GM13977 (cell line): ENCODE measurements at regions not wholly inside any gene's neighbourhood (a gene's known extent, or its start where the extent isn't known, plus 50 kb on each side); places are given as distances from the start of the nearest gene placed in this dataset.
"Not testable (repeated sequence)": the region's sequence is repeated elsewhere in the genome, so short reads cannot be mapped to it uniquely, and the experiment has no call there.

Experiments
- DNase-seq: peaks from one replicate; pipeline ENCODE4 v3.0.0; 2012; ENCODE audit warnings: low spot score
- CTCF ChIP-seq: IDR thresholded peaks from 2 replicates; pipeline ENCODE4 v1.5.1; 2012; ENCODE audit warnings: mild to moderate bottlenecking, control low read depth; ENCODE audit not compliant: insufficient read depth; ENCODE audit errors: extremely low read depth, missing control alignments
- in situ Hi-C: fragments of 300-500 bp; cut with MboI; formaldehyde crosslinking; loops from one replicate; pipeline ENCODE4 v1.12.0; 2022; ENCODE audit warnings: low sequenced_read_pairs, low pct_unique_long_range_greater_than_20kb, mixed read lengths, inconsistent platforms; ENCODE audit not compliant: unreplicated experiment

DNA sequence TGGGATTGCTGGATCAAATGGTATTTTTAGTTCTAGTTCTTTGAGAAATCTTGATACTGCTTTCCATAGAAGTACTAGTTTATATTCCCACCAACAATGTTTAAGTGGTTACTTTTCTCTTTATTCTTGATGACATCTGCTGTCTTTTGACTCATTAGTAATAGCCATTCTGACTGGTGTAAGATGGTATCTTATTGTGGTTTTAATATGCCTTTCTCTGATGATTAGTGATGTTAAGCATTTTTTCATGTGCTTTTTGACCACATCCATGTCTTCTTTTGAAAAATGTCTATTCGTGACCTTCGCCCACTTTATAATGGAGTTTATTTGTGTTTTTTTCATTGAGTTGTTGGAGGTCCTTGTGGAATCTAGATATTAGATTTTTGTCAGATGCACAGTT lies 865.7 kb downstream of the SLC6A15 start:
- DNase-seq, result no peak
- TF ChIP-seq CTCF, result no peak
- in situ Hi-C loops, result no loop called here

- no peak for DNase-seq
- TF ChIP-seq CTCF, result no peak
- in situ Hi-C loops, result no loop called here
These were observed 869.2 kb downstream of the SLC6A15 start for GRCh38 chr12:84043355-84043754.

DNA sequence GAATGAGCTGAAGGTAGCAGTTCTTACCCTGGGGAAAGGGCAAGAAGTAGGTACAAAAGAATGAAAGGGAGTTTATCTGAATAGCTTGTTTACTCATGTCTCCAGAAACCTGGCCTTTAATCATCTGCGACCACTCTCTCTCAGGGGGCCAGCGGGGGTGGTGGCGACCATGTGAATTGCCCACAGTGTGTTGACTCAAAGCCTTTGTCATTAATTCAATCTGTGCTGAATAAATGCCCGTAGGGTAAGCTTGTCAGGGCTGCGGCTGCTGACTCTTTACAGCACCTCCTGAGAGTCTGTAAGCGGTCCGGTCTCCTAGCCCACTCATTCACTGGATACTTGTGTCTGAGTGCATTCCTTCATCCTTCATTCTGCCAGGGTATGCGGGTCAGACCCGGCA lies 874.4 kb downstream of the SLC6A15 start:
- DNase-seq, result no peak
- TF ChIP-seq CTCF, result no peak
- in situ Hi-C loops, result no loop called here

GRCh38 chr12:84036912-84037311 lies 875.7 kb downstream of the SLC6A15 start:
- in situ Hi-C loops, result no loop called here
- DNase-seq, result no peak
- TF ChIP-seq CTCF, result no peak

- DNase-seq, result no peak
- in situ Hi-C loops, result no loop called here
- TF ChIP-seq CTCF, result no peak
These were observed 876.8 kb downstream of the SLC6A15 start for GRCh38 chr12:84035766-84036165.

- in situ Hi-C loops, result no loop called here
- DNase-seq, result no peak
- no peak for TF ChIP-seq CTCF
These were observed 877.7 kb downstream of the SLC6A15 start for GRCh38 chr12:84034871-84035270.

- TF ChIP-seq CTCF, result no peak
- DNase-seq, result no peak
- in situ Hi-C loops, result no loop called here
These were observed 879.4 kb downstream of the SLC6A15 start for GRCh38 chr12:84033162-84033561.

DNA sequence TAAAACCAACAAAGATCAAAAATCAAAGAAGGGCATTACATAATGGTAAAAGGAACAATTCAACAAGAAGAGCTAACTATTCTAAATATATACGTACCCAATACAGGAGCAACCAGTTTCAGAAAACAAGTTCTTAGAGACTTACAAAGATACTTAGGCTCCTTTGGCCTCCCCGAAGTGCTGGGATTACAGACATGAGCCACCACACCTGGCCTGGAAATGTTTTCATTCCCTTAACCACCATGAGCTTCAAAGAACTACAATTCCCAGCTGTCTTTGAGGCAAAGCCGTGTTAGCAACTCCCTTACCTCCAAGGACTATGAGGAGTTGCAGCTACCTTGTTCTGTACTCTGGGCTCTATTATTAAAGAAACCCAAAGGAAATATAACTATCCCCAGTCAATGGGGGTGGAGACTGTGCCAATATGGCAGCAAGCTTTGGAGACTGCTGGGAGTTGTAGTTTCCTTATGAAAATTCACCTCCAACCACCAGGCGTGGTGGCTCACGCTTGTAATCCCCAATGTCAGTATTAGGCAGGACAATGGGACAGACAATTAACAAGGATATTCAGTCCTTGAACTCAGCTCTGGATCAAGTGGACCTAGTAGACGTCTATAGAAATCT lies 893.9 kb downstream of the SLC6A15 start:
- in situ Hi-C loops, DNase-seq: not testable (repeated sequence)
